Ishikawa (cell line): ENCODE measurements at regions not wholly inside any gene's neighbourhood (a gene's known extent, or its start where the extent isn't known, plus 50 kb on each side); places are given as distances from the start of the nearest gene placed in this dataset.

ENCODE experiments used
- CEBPB ChIP-seq: IDR thresholded peaks from 2 replicates; pipeline ENCODE4 v1.6.1; 2012
- CREB1 ChIP-seq: IDR thresholded peaks from 2 replicates; pipeline ENCODE4 v1.6.1; 2012; ENCODE audit warnings: low read depth
- EGR1 ChIP-seq: IDR thresholded peaks from 2 replicates; pipeline ENCODE4 v1.6.1; 2012
- EP300 ChIP-seq: IDR thresholded peaks from 2 replicates; pipeline ENCODE4 v1.6.1; 2012; ENCODE audit warnings: borderline replicate concordance
- FOXM1 ChIP-seq: IDR thresholded peaks from 2 replicates; pipeline ENCODE4 v1.6.1; 2012; ENCODE audit warnings: low read depth, borderline replicate concordance
- MAX ChIP-seq: IDR thresholded peaks from 2 replicates; pipeline ENCODE4 v1.6.1; 2012
- NFIC ChIP-seq: IDR thresholded peaks from 2 replicates; pipeline ENCODE4 v1.6.1; 2012
- RAD21 ChIP-seq: IDR thresholded peaks from 2 replicates; pipeline ENCODE4 v1.6.1; 2012; ENCODE audit warnings: low read depth
- REST ChIP-seq: IDR thresholded peaks from 2 replicates; pipeline ENCODE4 v1.6.1; 2012; ENCODE audit warnings: low read depth, mild to moderate bottlenecking
- TAF1 ChIP-seq: IDR thresholded peaks from 2 replicates; pipeline ENCODE4 v1.6.1; 2012; ENCODE audit warnings: low read depth, mild to moderate bottlenecking
- TCF12 ChIP-seq: IDR thresholded peaks from 2 replicates; pipeline ENCODE4 v1.6.1; 2012; ENCODE audit warnings: low read depth
- TEAD4 ChIP-seq: IDR thresholded peaks from 2 replicates; pipeline ENCODE4 v1.6.1; 2012
- USF1 ChIP-seq: IDR thresholded peaks from 2 replicates; pipeline ENCODE4 v1.6.1; 2012
- YY1 ChIP-seq: IDR thresholded peaks from 2 replicates; pipeline ENCODE4 v1.6.1; 2012; ENCODE audit warnings: low read depth
- ZBTB7A ChIP-seq: IDR thresholded peaks from 2 replicates; pipeline ENCODE4 v1.6.1; 2012; ENCODE audit warnings: low read depth

- TF ChIP-seq CEBPB (peak; percentile 47; the same call in 1 of the 2 replicates), REST (no peak)
Measured at GRCh38 chr5:12248831-12249230, 344.6 kb upstream of the CTNND2 start.

- TF ChIP-seq EP300 (no peak), RAD21 (no peak), MAX (no peak), NFIC (no peak), USF1 (no peak), FOXM1 (no peak), CEBPB (no peak), TEAD4 (no peak), REST (no peak), YY1 (no peak), TCF12 (no peak), TAF1 (no peak)
Measured at GRCh38 chr5:12246036-12246435, 341.8 kb upstream of the CTNND2 start.

GRCh38 chr5:12245429-12245828 is 341.2 kb upstream of the CTNND2 start:
- TF ChIP-seq MAX (no peak), REST (no peak), TEAD4 (peak; percentile 28; the same call in 1 of the 2 replicates), YY1 (no peak), TAF1 (no peak)

GRCh38 chr5:12242950-12243888 is 339.0 kb upstream of the CTNND2 start:
- no peak for TF ChIP-seq NFIC
- no peak for TF ChIP-seq USF1
- no peak for TF ChIP-seq EGR1
- no peak for TF ChIP-seq TCF12
- TF ChIP-seq RAD21: no peak

GRCh38 chr5:12237837-12238575 is 333.8 kb upstream of the CTNND2 start:
- no peak for TF ChIP-seq MAX
- TF ChIP-seq CREB1: no peak
- TF ChIP-seq TEAD4: no peak
- TF ChIP-seq EGR1: no peak
- TF ChIP-seq EP300: no peak
- no peak for TF ChIP-seq CEBPB
- no peak for TF ChIP-seq ZBTB7A
- no peak for TF ChIP-seq YY1
- no peak for TF ChIP-seq TAF1
- TF ChIP-seq REST: no peak
- no peak for TF ChIP-seq FOXM1
- no peak for TF ChIP-seq RAD21
- TF ChIP-seq NFIC: no peak
